PFSK-1 (cell line): ENCODE measurements at regions not wholly inside any gene's neighbourhood (a gene's known extent, or its start where the extent isn't known, plus 50 kb on each side); places are given as distances from the start of the nearest gene placed in this dataset.

Experiments
- POLR2AphosphoS5 ChIP-seq: IDR thresholded peaks from 2 replicates; pipeline ENCODE4 v1.6.1; 2012; ENCODE audit warnings: low read depth, mild to moderate bottlenecking, control low read depth, low read length, moderate library complexity
- REST ChIP-seq, 2 experiments: IDR thresholded peaks; 2 replicates each; pipeline versions ENCODE4 v1.6.1 to v1.8.0; 2011 to 2012; ENCODE audit warnings: low read depth in 2 of 2, low read length in 2 of 2, control low read depth in 1 of 2, inconsistent platforms in 1 of 2, mild to moderate bottlenecking in 1 of 2, moderate library complexity in 1 of 2; ENCODE audit not compliant: insufficient read depth in 1 of 2
- SIN3A ChIP-seq: IDR thresholded peaks from 2 replicates; pipeline ENCODE4 v1.6.1; 2012; ENCODE audit warnings: mild to moderate bottlenecking, low read length, moderate library complexity, borderline replicate concordance; ENCODE audit not compliant: insufficient read depth
- TAF1 ChIP-seq: IDR thresholded peaks from 2 replicates; pipeline ENCODE4 v1.6.1; 2012; ENCODE audit warnings: low read length, control low read depth, borderline replicate concordance; ENCODE audit not compliant: insufficient read depth

- TF ChIP-seq SIN3A = no peak
- no peak for TF ChIP-seq POLR2AphosphoS5
- 0 out of 4 replicates have a peak, but pooled peaks of 1 of the 2 experiments have one; percentile 21 for TF ChIP-seq REST (IDR thresholded peaks at IDR 0.05; ENCODE audit: insufficient read depth in 1 of 2, low read depth in 2 of 2, low read length in 2 of 2)
- no peak for TF ChIP-seq TAF1
These were observed 86.7 kb upstream of the F13A1 start for GRCh38 chr6:6407071-6407741.
